ENCODE measurements at regions not wholly inside any gene's neighbourhood (a gene's known extent, or its start where the extent isn't known, plus 50 kb on each side); places are given as distances from the start of the nearest gene placed in this dataset.

GRCh38 chr2:236761358-236761757 is 191.7 kb downstream of the ACKR3 start:
- TF ChIP-seq HDAC2 (IDR thresholded peaks at IDR 0.05; ENCODE audit: borderline replicate concordance in 1 of 2, low read depth in 2 of 2, low read length in 2 of 2) (no peak), SP4 (IDR thresholded peaks at IDR 0.05; ENCODE audit: low read length) (no peak), ATF2 (IDR thresholded peaks at IDR 0.05; ENCODE audit: low read length) (no peak)

Measured in H1 (cell line).